ENCODE measurements at regions not wholly inside any gene's neighbourhood (a gene's known extent, or its start where the extent isn't known, plus 50 kb on each side); places are given as distances from the start of the nearest gene placed in this dataset.

- DNase-seq = no peak
These were observed 107.3 kb upstream of the GABRG2 start for GRCh38 chr5:161960314-161960713.

GRCh38 chr5:161966564-161966963 is 101.0 kb upstream of the GABRG2 start:
- peak in 3 of 56 donors; percentile 11 to 24 (median 12) for DNase-seq

GRCh38 chr5:161975350-161975749 is 92.2 kb upstream of the GABRG2 start:
- DNase-seq = no peak

- DNase-seq = no peak
These were observed 79.5 kb upstream of the GABRG2 start for GRCh38 chr5:161988077-161988476.
